Hypothalamus (tissue), 51 donors: ENCODE measurements at regions not wholly inside any gene's neighbourhood (a gene's known extent, or its start where the extent isn't known, plus 50 kb on each side); places are given as distances from the start of the nearest gene placed in this dataset.
A peak's percentile ranks its signal among the peaks of the same experiment; 100 is the strongest.

Source experiments
- DNase-seq, 51 donors: peaks; one replicate each; lab custom pipeline; 2025; lab: John Stamatoyannopoulos, UW

- no peak for DNase-seq
Observed at GRCh38 chr18:2316082-2316750, 255.1 kb downstream of the METTL4 start.

- DNase-seq: no peak
Observed at GRCh38 chr18:2316751-2317696, 254.3 kb downstream of the METTL4 start.

- no peak for DNase-seq
Observed at GRCh38 chr18:2324459-2324858, 246.8 kb downstream of the METTL4 start.

- no peak for DNase-seq
Observed at GRCh38 chr18:2325308-2325849, 245.9 kb downstream of the METTL4 start.

- DNase-seq: no peak
Observed at GRCh38 chr18:2325933-2326332, 245.4 kb downstream of the METTL4 start.

- DNase-seq: no peak
Observed at GRCh38 chr18:2326999-2327398, 244.3 kb downstream of the METTL4 start.

GRCh38 chr18:2330764-2331163 lies 240.5 kb downstream of the METTL4 start:
- no peak for DNase-seq

- no peak for DNase-seq
Observed at GRCh38 chr18:2331491-2331890, 239.8 kb downstream of the METTL4 start.

- DNase-seq: no peak
Observed at GRCh38 chr18:2336690-2337392, 234.5 kb downstream of the METTL4 start.

GRCh38 chr18:2337552-2338141 lies 233.7 kb downstream of the METTL4 start:
- DNase-seq: peak in 2 of 51 donors; percentile 1

GRCh38 chr18:2338601-2339000 lies 232.7 kb downstream of the METTL4 start:
- DNase-seq: no peak

- DNase-seq: no peak
Observed at GRCh38 chr18:2340335-2340734, 231.0 kb downstream of the METTL4 start.

- no peak for DNase-seq
Observed at GRCh38 chr18:2348003-2348402, 223.3 kb downstream of the METTL4 start.

GRCh38 chr18:2351126-2351850 lies 220.0 kb downstream of the METTL4 start:
- no peak for DNase-seq

- no peak for DNase-seq
Observed at GRCh38 chr18:2354292-2354691, 217.0 kb downstream of the METTL4 start.

GRCh38 chr18:2356906-2357305 lies 214.4 kb downstream of the METTL4 start:
- DNase-seq: no peak

GRCh38 chr18:2360861-2361260 lies 210.4 kb downstream of the METTL4 start:
- DNase-seq: no peak

GRCh38 chr18:2368102-2368501 lies 203.2 kb downstream of the METTL4 start:
- DNase-seq: no peak

GRCh38 chr18:2376707-2377106 lies 194.6 kb downstream of the METTL4 start:
- DNase-seq: no peak

GRCh38 chr18:2380101-2380500 lies 191.2 kb downstream of the METTL4 start:
- DNase-seq: no peak
